HepG2 (cell line): ENCODE measurements at regions not wholly inside any gene's neighbourhood (a gene's known extent, or its start where the extent isn't known, plus 50 kb on each side); places are given as distances from the start of the nearest gene placed in this dataset.

Source experiments
- KAT8 ChIP-seq: IDR thresholded peaks from 2 replicates; pipeline ENCODE4 v1.6.1; 2016; ENCODE audit warnings: missing genetic modification reagents, missing compliant biosample characterization
- MAFK ChIP-seq, 2 experiments: IDR thresholded peaks in 1 of 2; conservative IDR thresholded peaks in 1 of 2; 2 replicates each; pipeline ENCODE4 v1.6.1; 2011; ENCODE audit warnings: improper control_type of control experiment in 2 of 2, low read length in 2 of 2
- POLR2A ChIP-seq, 2 experiments: IDR thresholded peaks; 2 replicates each; pipeline ENCODE4 v1.6.1; 2011; ENCODE audit warnings: low read depth in 2 of 2, low read length in 2 of 2, mild to moderate bottlenecking in 1 of 2, moderate library complexity in 1 of 2; ENCODE audit not compliant: insufficient read depth in 1 of 2
- REPIN1 ChIP-seq: sonication (generic); formaldehyde crosslinking; IDR thresholded peaks from 2 replicates; pipeline ENCODE4 v1.8.0; 2022; ENCODE audit warnings: missing genetic modification reagents, low read depth, mild to moderate bottlenecking, borderline replicate concordance
- TF ChIP-seq, protein P1 (sequence below): sonication (generic); formaldehyde crosslinking; IDR thresholded peaks from 2 replicates; pipeline ENCODE4; 2020; ENCODE audit warnings: missing genetic modification reagents, mild to moderate bottlenecking, borderline replicate concordance
- TF ChIP-seq, protein P2 (sequence below): sonication (generic); formaldehyde crosslinking; IDR thresholded peaks from 2 replicates; pipeline ENCODE4 v1.5.0; 2020; ENCODE audit warnings: mild to moderate bottlenecking, missing genetic modification reagents, moderate library complexity
- TF ChIP-seq, protein P3 (sequence below), 2 experiments: sonication (generic) in 1 of 2; formaldehyde crosslinking in 1 of 2; IDR thresholded peaks; 2 replicates each; pipeline versions ENCODE4 v1.5.1 to v1.6.1; 2011 to 2020; ENCODE audit warnings: borderline replicate concordance in 1 of 2, low read depth in 1 of 2, low read length in 1 of 2, mild to moderate bottlenecking in 1 of 2, missing genetic modification reagents in 1 of 2, moderate library complexity in 1 of 2

DNA sequence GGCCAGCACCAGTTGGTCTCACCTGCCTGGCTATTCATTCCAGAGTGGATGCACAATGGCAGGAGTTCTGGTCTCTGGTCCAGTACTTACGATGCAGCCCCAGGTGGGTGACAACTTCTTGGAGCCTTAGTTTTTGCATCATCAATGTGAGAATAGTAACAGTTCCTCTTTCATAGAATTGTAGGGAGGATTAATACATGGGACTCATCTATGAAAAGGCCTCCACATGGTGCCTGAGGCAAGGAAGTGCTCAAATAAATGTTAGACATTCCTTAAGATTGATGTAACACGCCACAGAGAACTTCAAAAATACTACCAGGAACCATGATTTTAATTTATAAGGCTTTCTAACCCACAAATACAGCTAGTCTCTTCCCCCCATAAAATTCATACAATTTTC, 120.1 kb upstream of the CHST15 start:
- TF ChIP-seq, protein P1, sequence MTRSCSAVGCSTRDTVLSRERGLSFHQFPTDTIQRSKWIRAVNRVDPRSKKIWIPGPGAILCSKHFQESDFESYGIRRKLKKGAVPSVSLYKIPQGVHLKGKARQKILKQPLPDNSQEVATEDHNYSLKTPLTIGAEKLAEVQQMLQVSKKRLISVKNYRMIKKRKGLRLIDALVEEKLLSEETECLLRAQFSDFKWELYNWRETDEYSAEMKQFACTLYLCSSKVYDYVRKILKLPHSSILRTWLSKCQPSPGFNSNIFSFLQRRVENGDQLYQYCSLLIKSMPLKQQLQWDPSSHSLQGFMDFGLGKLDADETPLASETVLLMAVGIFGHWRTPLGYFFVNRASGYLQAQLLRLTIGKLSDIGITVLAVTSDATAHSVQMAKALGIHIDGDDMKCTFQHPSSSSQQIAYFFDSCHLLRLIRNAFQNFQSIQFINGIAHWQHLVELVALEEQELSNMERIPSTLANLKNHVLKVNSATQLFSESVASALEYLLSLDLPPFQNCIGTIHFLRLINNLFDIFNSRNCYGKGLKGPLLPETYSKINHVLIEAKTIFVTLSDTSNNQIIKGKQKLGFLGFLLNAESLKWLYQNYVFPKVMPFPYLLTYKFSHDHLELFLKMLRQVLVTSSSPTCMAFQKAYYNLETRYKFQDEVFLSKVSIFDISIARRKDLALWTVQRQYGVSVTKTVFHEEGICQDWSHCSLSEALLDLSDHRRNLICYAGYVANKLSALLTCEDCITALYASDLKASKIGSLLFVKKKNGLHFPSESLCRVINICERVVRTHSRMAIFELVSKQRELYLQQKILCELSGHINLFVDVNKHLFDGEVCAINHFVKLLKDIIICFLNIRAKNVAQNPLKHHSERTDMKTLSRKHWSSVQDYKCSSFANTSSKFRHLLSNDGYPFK (CRISPR knock-in tag): no peak
- TF ChIP-seq, protein P2, sequence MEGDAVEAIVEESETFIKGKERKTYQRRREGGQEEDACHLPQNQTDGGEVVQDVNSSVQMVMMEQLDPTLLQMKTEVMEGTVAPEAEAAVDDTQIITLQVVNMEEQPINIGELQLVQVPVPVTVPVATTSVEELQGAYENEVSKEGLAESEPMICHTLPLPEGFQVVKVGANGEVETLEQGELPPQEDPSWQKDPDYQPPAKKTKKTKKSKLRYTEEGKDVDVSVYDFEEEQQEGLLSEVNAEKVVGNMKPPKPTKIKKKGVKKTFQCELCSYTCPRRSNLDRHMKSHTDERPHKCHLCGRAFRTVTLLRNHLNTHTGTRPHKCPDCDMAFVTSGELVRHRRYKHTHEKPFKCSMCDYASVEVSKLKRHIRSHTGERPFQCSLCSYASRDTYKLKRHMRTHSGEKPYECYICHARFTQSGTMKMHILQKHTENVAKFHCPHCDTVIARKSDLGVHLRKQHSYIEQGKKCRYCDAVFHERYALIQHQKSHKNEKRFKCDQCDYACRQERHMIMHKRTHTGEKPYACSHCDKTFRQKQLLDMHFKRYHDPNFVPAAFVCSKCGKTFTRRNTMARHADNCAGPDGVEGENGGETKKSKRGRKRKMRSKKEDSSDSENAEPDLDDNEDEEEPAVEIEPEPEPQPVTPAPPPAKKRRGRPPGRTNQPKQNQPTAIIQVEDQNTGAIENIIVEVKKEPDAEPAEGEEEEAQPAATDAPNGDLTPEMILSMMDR (CRISPR knock-in tag): no peak
- TF ChIP-seq, protein P3, sequence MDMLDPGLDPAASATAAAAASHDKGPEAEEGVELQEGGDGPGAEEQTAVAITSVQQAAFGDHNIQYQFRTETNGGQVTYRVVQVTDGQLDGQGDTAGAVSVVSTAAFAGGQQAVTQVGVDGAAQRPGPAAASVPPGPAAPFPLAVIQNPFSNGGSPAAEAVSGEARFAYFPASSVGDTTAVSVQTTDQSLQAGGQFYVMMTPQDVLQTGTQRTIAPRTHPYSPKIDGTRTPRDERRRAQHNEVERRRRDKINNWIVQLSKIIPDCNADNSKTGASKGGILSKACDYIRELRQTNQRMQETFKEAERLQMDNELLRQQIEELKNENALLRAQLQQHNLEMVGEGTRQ (IDR thresholded peaks at IDR 0.05; ENCODE audit: low read depth, low read length): no peak
- TF ChIP-seq, protein P3 (CRISPR knock-in tag; IDR thresholded peaks at IDR 0.05; ENCODE audit: borderline replicate concordance): no peak
- TF ChIP-seq KAT8 (CRISPR knock-in tag): no peak
- TF ChIP-seq POLR2A (IDR thresholded peaks at IDR 0.05; ENCODE audit: insufficient read depth in 1 of 2, low read depth in 2 of 2, low read length in 2 of 2): no peak
- TF ChIP-seq MAFK (conservative IDR thresholded peaks at IDR 0.05 in 1 of 2, IDR thresholded peaks at IDR 0.05 in 1 of 2; ENCODE audit: low read length in 2 of 2): no peak
- TF ChIP-seq REPIN1 (CRISPR knock-in tag): no peak
